Lower leg skin (tissue), 4 donors: ENCODE measurements at regions not wholly inside any gene's neighbourhood (a gene's known extent, or its start where the extent isn't known, plus 50 kb on each side); places are given as distances from the start of the nearest gene placed in this dataset.

Source experiments
- DNase-seq, 2 donors: peaks; one replicate each; pipeline ENCODE4 v3.0.0-alpha.2; 2019; ENCODE audit warnings: low spot score in 2 of 2
- H3K4me3 ChIP-seq: fragments of 200-600 bp; sonication (generic); 2 replicates; pipeline ENCODE4 v1.5.1; 2017; ENCODE audit warnings: mild to moderate bottlenecking, low read depth; ENCODE audit not compliant: poor library complexity, severe bottlenecking
- CTCF ChIP-seq, 3 donors: fragments of 450-650 bp; IDR thresholded peaks; one replicate each; pipeline ENCODE4 v1.5.1; 2016; ENCODE audit warnings: antibody characterized with exemption in 3 of 3, mild to moderate bottlenecking in 3 of 3, moderate library complexity in 2 of 3
- POLR2A ChIP-seq, 2 donors: fragments of 450-650 bp; IDR thresholded peaks; one replicate each; pipeline ENCODE4 v1.6.1; 2016 to 2017; ENCODE audit warnings: antibody characterized with exemption in 2 of 2, mild to moderate bottlenecking in 1 of 2, moderate library complexity in 1 of 2
- WGBS, 2 donors: methylation state at CpG; one replicate each; pipeline ENCODE4 v1.1.5; 2018; 5-methylcytosine and 5-hydroxymethylcytosine counted together
- intact Hi-C: fragments of 100-400 bp; cut with DNase I; formaldehyde crosslinking; loops from one replicate; pipeline ENCODE4 v1.15.0; 2023; ENCODE audit warnings: low total_unique reads

GRCh38 chr16:54465063-54465462 lies 178.5 kb upstream of the IRX3 start:
- TF ChIP-seq CTCF (IDR thresholded peaks at IDR 0.05) (no peak), POLR2A (IDR thresholded peaks at IDR 0.05) (no peak)
- WGBS, 2 donors, result 78 to 96% methylated on average over 4 of the region's 4 CpGs
- no peak for DNase-seq

GRCh38 chr16:54462771-54463170 lies 176.2 kb upstream of the IRX3 start:
- no peak overlapping the region for H3K4me3 ChIP-seq
- TF ChIP-seq CTCF (IDR thresholded peaks at IDR 0.05), result no peak
- no peak for TF ChIP-seq POLR2A (IDR thresholded peaks at IDR 0.05)
- intact Hi-C loops, result no loop called here
- DNase-seq, result no peak
- 73 to 100% methylated on average over 2 of the region's 2 CpGs for WGBS, 2 donors

More at GRCh38 chr16:54465063-54465462, 178.5 kb upstream of the IRX3 start:
- intact Hi-C loops, result no loop called here
- no peak overlapping the region for H3K4me3 ChIP-seq

GRCh38 chr16:54462151-54462651 lies 175.6 kb upstream of the IRX3 start:
- 85 to 88% methylated on average over 2 of the region's 2 CpGs for WGBS, 2 donors
- TF ChIP-seq CTCF (IDR thresholded peaks at IDR 0.05) (no peak), POLR2A (IDR thresholded peaks at IDR 0.05) (no peak)
- DNase-seq, result no peak
- H3K4me3 ChIP-seq, result no peak overlapping the region
- intact Hi-C loops, result no loop called here

DNA sequence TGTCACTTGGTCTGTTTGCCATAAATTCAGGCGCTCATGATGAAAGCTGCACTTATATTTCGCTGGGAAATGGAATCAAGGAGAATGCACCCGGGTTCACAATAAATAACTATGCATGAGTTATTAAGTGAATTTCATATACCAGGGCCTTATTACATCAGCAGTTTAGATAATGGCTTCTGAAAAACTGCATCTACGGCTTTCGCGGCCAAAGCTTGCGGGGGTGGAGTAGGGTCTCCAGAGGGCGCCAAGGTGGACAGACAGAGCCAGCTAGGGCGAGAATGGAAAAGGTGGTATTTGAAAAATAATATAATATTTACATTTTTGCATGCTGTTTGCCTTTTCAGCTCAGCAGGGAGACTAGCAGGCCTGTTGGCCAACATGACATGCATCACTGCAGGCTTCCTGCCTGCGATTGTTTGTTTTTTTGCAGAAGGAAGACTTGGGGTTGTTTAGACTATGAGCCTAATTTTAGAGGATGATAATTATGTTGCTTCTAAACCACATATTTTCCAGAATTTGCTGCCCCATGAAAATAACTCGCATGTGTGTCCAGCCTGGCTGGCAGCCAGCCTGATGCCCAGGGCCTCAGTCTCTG lies 173.8 kb upstream of the IRX3 start:
- intact Hi-C loops, result no loop called here
- 62 to 71% methylated on average over 11 of the region's 11 CpGs for WGBS, 2 donors
- no peak for DNase-seq
- TF ChIP-seq POLR2A (IDR thresholded peaks at IDR 0.05), result no peak
- TF ChIP-seq CTCF (IDR thresholded peaks at IDR 0.05), result no peak
- H3K4me3 ChIP-seq, result no peak overlapping the region

DNA sequence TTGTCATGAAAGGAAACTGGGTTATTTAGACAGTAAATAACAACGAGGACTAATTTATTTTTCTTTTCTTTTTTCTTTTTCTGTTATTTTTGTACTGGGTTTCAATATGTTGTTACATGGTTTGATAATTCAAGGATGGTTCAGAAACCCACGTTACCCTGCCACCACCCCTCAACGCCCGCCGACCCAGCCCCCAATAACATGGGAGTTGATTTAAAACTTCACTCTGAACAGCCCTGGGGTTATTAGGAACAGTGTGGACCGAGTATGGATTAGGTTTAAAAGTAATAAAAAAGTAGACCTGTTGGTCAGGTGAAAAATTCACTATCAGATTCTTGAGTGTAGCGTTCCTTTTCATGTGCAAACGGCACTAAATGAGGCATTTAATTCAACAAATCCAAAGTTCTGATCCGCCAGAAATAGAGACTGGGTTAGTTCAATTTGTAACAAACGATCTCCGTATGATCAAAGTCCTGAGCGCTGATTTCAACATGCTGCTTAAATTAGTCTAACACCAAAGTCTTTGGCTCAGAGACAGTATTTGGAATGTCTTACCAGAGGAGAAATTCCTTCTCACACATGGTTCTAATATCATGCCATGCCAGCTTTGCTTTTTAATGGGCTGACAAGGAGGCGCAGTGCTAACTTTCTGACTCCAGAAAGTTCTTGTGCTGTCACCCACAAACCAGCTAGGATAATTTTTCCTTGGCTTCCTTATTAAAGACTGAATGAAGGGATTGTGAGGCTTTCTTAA lies 173.1 kb upstream of the IRX3 start:
- intact Hi-C loops, result no loop called here
- no peak overlapping the region for H3K4me3 ChIP-seq
- DNase-seq, result no peak
- TF ChIP-seq POLR2A (IDR thresholded peaks at IDR 0.05) (no peak), CTCF (IDR thresholded peaks at IDR 0.05) (no peak)
- WGBS, 2 donors, result 50 to 52% methylated on average over 13 of the region's 13 CpGs
